K562 (cell line): ENCODE measurements at regions not wholly inside any gene's neighbourhood (a gene's known extent, or its start where the extent isn't known, plus 50 kb on each side); places are given as distances from the start of the nearest gene placed in this dataset.

Experiments
- ATF1 ChIP-seq, 2 experiments: fragments of 450-650 bp in 1 of 2; IDR thresholded peaks; 2 replicates each; pipeline ENCODE4 v1.6.1; 2016; ENCODE audit warnings: missing compliant biosample characterization in 1 of 2, missing genetic modification characterization in 1 of 2
- CTCF ChIP-seq, 3 experiments: IDR thresholded peaks in 2 of 3; conservative IDR thresholded peaks in 1 of 3; 2 replicates each; pipeline ENCODE4 v1.5.1; 2011 to 2012; ENCODE audit warnings: low read length in 3 of 3, mild to moderate bottlenecking in 3 of 3, control low read depth in 2 of 3, improper control_type of control experiment in 1 of 3, inconsistent platforms in 1 of 3, low read depth in 1 of 3, mixed read lengths in 1 of 3, moderate library complexity in 1 of 3; ENCODE audit not compliant: insufficient read depth in 2 of 3
- EZH2 ChIP-seq: IDR thresholded peaks from 2 replicates; pipeline ENCODE4 v1.6.1; 2012; ENCODE audit warnings: low read depth, mild to moderate bottlenecking, inconsistent platforms, low read length, borderline replicate concordance
- FOXM1 ChIP-seq, 2 experiments: fragments of 450-650 bp in 1 of 2; sonication (generic) in 1 of 2; formaldehyde crosslinking in 1 of 2; IDR thresholded peaks; 2 replicates each; pipeline versions ENCODE4 v1.6.1 to v1.9.0; 2017 to 2022; ENCODE audit warnings: low read depth in 2 of 2, mild to moderate bottlenecking in 2 of 2, missing genetic modification reagents in 1 of 2, moderate library complexity in 1 of 2
- HSF4 ChIP-seq: fragments of 250-450 bp; sonication (Bioruptor Pico); IDR thresholded peaks from 2 replicates; pipeline ENCODE4 v2.1.2; 2022; ENCODE audit warnings: mild to moderate bottlenecking, moderate library complexity, borderline replicate concordance
- MTA1 ChIP-seq: fragments of 450-650 bp; IDR thresholded peaks from 2 replicates; pipeline ENCODE4 v1.6.1; 2017; ENCODE audit warnings: borderline replicate concordance
- MYNN ChIP-seq, 2 experiments: sonication (generic); formaldehyde crosslinking in 1 of 2; IDR thresholded peaks; 2 replicates each; pipeline versions ENCODE4 v1.5.0 to v1.6.1; 2016 to 2020; ENCODE audit warnings: antibody characterized with exemption in 1 of 2, missing genetic modification reagents in 1 of 2
- NCOA6 ChIP-seq: fragments of 450-650 bp; IDR thresholded peaks from 2 replicates; pipeline ENCODE4 v1.6.1; 2017; ENCODE audit warnings: mild to moderate bottlenecking
- POLR3G ChIP-seq: IDR thresholded peaks from 2 replicates; pipeline ENCODE4 v1.6.1; 2011; ENCODE audit not compliant: insufficient read length, insufficient replicate concordance; ENCODE audit errors: extremely low read depth

- TF ChIP-seq FOXM1 (IDR thresholded peaks at IDR 0.05; ENCODE audit: low read depth) (no peak), FOXM1 (CRISPR knock-in tag; IDR thresholded peaks at IDR 0.05; ENCODE audit: low read depth) (no peak), NCOA6 (no peak), EZH2 (no peak), CTCF (IDR thresholded peaks at IDR 0.05 in 2 of 3, conservative IDR thresholded peaks at IDR 0.05 in 1 of 3; ENCODE audit: insufficient read depth in 2 of 3, low read depth in 1 of 3, low read length in 3 of 3) (no peak), MYNN (IDR thresholded peaks at IDR 0.05) (no peak), MYNN (CRISPR knock-in tag; IDR thresholded peaks at IDR 0.05) (no peak), HSF4 (CRISPR knock-in tag) (no peak), POLR3G (no peak), MTA1 (no peak), ATF1 (CRISPR knock-in tag; IDR thresholded peaks at IDR 0.05) (no peak), ATF1 (tag; IDR thresholded peaks at IDR 0.05) (no peak)
These were observed 277.5 kb upstream of the ZFP64 start for GRCh38 chr20:52469128-52469527.
